ENCODE measurements at regions not wholly inside any gene's neighbourhood (a gene's known extent, or its start where the extent isn't known, plus 50 kb on each side); places are given as distances from the start of the nearest gene placed in this dataset.

DNA sequence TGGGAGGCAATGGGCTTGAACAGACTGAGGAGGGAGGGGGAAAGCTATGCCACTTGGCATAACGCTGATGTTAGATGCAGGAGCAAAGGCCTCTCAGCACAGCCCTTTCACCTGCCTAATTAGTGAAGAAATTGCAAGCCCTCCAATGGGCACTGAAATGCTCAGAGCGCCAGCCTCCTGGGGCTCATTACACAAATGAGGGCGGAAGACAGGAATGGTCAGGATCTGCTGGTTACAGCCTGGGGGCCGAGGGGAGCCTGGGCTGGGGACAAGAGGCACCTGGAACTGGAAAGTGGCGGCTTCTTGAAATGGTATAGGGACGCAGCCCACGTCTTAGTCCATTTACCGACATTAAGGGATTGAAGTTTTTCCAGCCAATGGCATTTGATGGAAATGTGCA, 50.2 kb upstream of the PLET1 start:
- Histone ChIP-seq H3K4me1 (ENCODE audit: control insufficient read depth, insufficient read depth, low read length) (no peaks in the 10 kb centered on the region), H3K9me3 (ENCODE audit: control insufficient read depth, insufficient read depth, low read length) (no peaks in the 10 kb centered on the region), H3K4me3 (ENCODE audit: low read depth, low read length) (no peak overlapping the region), H3K9ac (ENCODE audit: low read depth, low read length) (no peak overlapping the region), H3K36me3 (ENCODE audit: control insufficient read depth, insufficient read depth, low read length) (no peaks in the 10 kb centered on the region), H3K27me3 (ENCODE audit: control insufficient read depth, insufficient read depth, low read length) (0 out of 2 replicates have a peak, but pooled peaks cover 3% of the 10 kb centered on the region), H3K27ac (ENCODE audit: low read depth, low read length) (no peak overlapping the region)

DNA sequence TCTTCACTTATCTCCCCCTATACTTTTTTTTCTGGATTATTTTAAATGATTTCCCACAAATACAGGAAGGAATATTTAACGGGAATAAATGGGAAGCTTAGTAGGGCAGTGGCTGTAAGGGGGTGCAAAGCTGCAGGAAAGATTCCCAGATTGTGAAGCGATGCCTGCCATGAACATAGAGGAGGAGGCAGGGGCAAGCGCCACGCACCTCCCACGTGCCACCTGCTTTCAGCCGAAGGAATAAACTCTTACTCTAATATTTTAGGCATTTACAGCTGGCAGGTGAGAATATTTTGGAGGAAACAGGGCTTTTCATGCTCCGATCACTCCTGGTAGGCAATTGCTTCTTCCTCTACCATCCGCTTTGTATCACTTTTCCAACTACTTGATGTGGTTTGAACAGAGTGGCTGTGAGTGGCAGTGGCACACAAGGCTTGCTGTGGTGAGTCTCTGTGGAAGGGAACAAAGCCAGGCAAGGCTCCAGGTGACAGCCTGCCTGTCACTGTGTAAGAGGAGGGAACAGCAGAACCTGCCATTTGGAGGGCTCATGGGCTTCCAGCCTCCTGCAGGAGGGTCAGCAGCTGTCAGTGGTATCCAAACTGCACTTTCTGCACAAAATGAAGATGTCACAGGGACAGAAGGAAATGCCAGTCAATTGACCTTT, 54.5 kb upstream of the PLET1 start:
- H3K36me3 ChIP-seq (ENCODE audit: control insufficient read depth, insufficient read depth, low read length): no peaks in the 10 kb centered on the region
- no peak overlapping the region for H3K9ac ChIP-seq (ENCODE audit: low read depth, low read length)
- H3K4me1 ChIP-seq (ENCODE audit: control insufficient read depth, insufficient read depth, low read length): no peaks in the 10 kb centered on the region
- H3K27me3 ChIP-seq (ENCODE audit: control insufficient read depth, insufficient read depth, low read length): 0 out of 2 replicates have a peak, but pooled peaks cover 3% of the 10 kb centered on the region
- no peak overlapping the region for H3K27ac ChIP-seq (ENCODE audit: low read depth, low read length)
- H3K4me3 ChIP-seq (ENCODE audit: low read depth, low read length): no peak overlapping the region
- no peaks in the 10 kb centered on the region for H3K9me3 ChIP-seq (ENCODE audit: control insufficient read depth, insufficient read depth, low read length)

DNA sequence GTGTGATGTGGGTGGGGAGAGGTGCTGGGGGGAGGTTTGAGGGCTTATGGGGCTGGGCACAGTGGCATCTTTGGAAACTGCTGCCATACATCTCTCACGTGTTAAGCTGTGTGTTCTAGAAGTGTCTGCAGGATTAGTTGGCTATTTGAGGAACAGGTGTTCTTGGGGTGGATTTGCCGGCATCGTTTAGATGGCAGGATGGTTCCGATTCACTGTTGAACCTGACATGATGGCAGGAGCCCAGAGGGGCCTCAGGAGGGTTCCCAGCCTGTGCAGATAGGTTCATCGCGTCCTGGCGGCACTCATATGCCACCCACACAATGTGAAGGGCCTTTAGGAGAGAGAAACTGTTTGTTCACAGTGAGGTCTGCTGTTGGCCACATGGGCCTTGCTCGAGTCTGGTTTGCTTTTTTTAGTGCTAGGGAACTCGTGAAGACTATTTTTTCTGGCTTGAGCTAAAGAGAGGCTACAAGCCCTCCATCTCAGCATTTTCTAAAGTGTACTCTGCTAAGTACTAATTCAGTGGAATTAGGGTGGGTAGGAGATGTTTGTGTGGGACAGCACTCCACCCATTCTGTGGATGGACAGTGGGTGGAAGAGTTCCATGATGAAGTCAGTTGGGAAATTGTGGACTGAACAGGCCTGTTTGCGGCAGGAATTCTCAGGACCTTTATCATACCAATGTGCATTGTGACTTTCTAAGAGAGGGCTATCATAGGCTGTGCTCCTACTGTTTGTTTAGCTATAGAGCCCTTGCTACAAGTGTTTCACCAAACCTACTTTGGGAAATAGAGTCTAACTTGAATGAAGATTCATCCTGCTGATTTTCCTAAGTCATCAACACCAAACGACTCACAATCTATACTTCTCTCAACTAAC, 55.4 kb upstream of the PLET1 start:
- Histone ChIP-seq H3K4me3 (ENCODE audit: low read depth, low read length) (no peak overlapping the region), H3K27ac (ENCODE audit: low read depth, low read length) (no peak overlapping the region), H3K36me3 (ENCODE audit: control insufficient read depth, insufficient read depth, low read length) (no peaks in the 10 kb centered on the region), H3K27me3 (ENCODE audit: control insufficient read depth, insufficient read depth, low read length) (0 out of 2 replicates have a peak, but pooled peaks cover 3% of the 10 kb centered on the region), H3K9me3 (ENCODE audit: control insufficient read depth, insufficient read depth, low read length) (no peaks in the 10 kb centered on the region), H3K4me1 (ENCODE audit: control insufficient read depth, insufficient read depth, low read length) (peaks cover 6% of the 10 kb centered on the region), H3K9ac (ENCODE audit: low read depth, low read length) (no peak overlapping the region)

DNA sequence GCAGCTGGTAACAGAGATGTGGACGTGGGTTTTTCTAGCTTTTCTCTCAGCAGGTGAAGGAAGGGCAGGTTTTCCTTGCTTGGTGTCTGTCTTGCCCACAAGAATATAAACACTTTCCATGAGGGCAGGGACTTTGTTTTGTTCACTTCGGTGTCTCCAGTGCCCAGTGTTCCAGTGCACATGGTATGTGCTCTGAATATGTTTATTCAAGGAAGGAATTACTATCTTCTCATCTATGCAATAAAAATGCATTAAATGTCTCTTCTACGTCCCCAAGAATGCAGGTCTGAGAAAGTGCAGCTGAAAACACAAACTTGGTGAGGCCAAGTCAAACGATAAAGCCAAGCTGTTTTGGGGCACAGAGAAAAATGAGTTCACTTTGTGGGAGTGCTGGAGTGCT, 56.3 kb upstream of the PLET1 start:
- H3K9ac ChIP-seq (ENCODE audit: low read depth, low read length): no peak overlapping the region
- H3K36me3 ChIP-seq (ENCODE audit: control insufficient read depth, insufficient read depth, low read length): no peaks in the 10 kb centered on the region
- 0 out of 2 replicates have a peak, but pooled peaks cover 1% of the 10 kb centered on the region for H3K27me3 ChIP-seq (ENCODE audit: control insufficient read depth, insufficient read depth, low read length)
- H3K4me3 ChIP-seq (ENCODE audit: low read depth, low read length): no peak overlapping the region
- no peak overlapping the region for H3K27ac ChIP-seq (ENCODE audit: low read depth, low read length)
- H3K4me1 ChIP-seq (ENCODE audit: control insufficient read depth, insufficient read depth, low read length): peaks cover 15% of the 10 kb centered on the region
- no peaks in the 10 kb centered on the region for H3K9me3 ChIP-seq (ENCODE audit: control insufficient read depth, insufficient read depth, low read length)

DNA sequence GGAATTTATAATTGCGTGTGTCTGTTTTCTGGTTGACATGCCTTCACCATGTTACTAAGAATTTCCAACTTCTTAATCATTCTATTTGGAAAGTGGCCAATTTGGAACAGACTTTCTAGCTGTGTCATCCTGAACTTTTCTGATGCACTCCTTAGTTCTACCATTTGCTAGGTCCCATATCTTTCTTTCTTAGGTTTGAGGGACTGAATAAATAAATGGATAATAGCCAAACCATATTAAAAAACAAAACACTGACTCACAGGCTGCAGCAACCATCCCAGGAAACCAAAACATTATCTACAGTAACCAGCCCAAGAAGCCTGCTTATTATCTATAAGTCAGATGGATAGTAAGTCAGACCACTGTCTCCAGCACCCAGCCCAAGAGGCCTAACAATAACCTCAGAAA, 57.5 kb upstream of the PLET1 start:
- Histone ChIP-seq H3K4me1 (ENCODE audit: control insufficient read depth, insufficient read depth, low read length) (peaks cover 21% of the 10 kb centered on the region), H3K27me3 (ENCODE audit: control insufficient read depth, insufficient read depth, low read length) (no peaks in the 10 kb centered on the region), H3K9me3 (ENCODE audit: control insufficient read depth, insufficient read depth, low read length) (no peaks in the 10 kb centered on the region), H3K36me3 (ENCODE audit: control insufficient read depth, insufficient read depth, low read length) (no peaks in the 10 kb centered on the region), H3K27ac (ENCODE audit: low read depth, low read length) (no peak overlapping the region), H3K4me3 (ENCODE audit: low read depth, low read length) (no peak overlapping the region), H3K9ac (ENCODE audit: low read depth, low read length) (no peak overlapping the region)

DNA sequence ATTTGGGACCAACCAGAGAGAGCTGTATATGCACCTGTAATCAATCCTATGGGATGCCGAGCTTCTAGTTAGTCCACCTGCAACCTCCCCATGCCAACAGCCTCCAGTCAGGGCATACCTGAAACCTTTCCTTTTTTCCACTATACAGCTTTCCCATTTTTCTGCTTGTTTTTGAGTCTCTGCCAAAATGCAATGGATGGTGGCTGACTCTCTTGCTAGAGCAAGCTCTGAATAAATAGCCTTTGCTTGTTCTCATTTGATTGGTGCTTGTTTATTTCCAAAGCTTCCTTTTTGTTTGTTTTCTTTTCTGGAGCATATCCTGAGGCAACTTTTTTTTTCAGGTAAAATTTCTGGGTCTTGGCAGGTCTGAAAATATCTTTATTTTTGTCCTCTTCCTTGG, 58.0 kb upstream of the PLET1 start:
- no peak overlapping the region for H3K27ac ChIP-seq (ENCODE audit: low read depth, low read length)
- no peaks in the 10 kb centered on the region for H3K27me3 ChIP-seq (ENCODE audit: control insufficient read depth, insufficient read depth, low read length)
- peaks cover 21% of the 10 kb centered on the region for H3K4me1 ChIP-seq (ENCODE audit: control insufficient read depth, insufficient read depth, low read length)
- no peak overlapping the region for H3K9ac ChIP-seq (ENCODE audit: low read depth, low read length)
- H3K36me3 ChIP-seq (ENCODE audit: control insufficient read depth, insufficient read depth, low read length): no peaks in the 10 kb centered on the region
- no peak overlapping the region for H3K4me3 ChIP-seq (ENCODE audit: low read depth, low read length)
- H3K9me3 ChIP-seq (ENCODE audit: control insufficient read depth, insufficient read depth, low read length): no peaks in the 10 kb centered on the region

DNA sequence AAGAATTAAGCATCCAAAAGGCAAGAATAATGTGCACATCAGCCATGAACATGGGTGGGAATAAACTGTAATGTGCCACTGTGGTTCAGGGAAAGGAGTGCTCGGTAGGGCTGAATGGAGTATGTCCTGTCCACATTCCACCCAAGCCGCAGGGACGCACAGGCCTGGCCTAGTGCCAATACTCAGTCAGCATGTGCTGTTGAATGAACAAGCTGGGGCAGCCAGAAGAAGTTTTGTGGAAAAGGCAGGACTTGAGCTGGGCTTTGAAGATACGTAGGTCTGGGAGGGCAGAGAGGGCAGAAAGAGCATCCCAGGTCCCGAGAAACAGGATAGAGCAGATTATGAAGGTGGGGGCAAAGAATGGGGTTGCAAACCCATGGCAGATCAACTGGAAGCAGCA, 60.0 kb upstream of the PLET1 start:
- Histone ChIP-seq H3K9me3 (ENCODE audit: control insufficient read depth, insufficient read depth, low read length) (no peaks in the 10 kb centered on the region), H3K27ac (ENCODE audit: low read depth, low read length) (no peak overlapping the region), H3K9ac (ENCODE audit: low read depth, low read length) (no peak overlapping the region), H3K36me3 (ENCODE audit: control insufficient read depth, insufficient read depth, low read length) (no peaks in the 10 kb centered on the region), H3K4me1 (ENCODE audit: control insufficient read depth, insufficient read depth, low read length) (peaks cover 21% of the 10 kb centered on the region), H3K4me3 (ENCODE audit: low read depth, low read length) (no peak overlapping the region), H3K27me3 (ENCODE audit: control insufficient read depth, insufficient read depth, low read length) (no peaks in the 10 kb centered on the region)

DNA sequence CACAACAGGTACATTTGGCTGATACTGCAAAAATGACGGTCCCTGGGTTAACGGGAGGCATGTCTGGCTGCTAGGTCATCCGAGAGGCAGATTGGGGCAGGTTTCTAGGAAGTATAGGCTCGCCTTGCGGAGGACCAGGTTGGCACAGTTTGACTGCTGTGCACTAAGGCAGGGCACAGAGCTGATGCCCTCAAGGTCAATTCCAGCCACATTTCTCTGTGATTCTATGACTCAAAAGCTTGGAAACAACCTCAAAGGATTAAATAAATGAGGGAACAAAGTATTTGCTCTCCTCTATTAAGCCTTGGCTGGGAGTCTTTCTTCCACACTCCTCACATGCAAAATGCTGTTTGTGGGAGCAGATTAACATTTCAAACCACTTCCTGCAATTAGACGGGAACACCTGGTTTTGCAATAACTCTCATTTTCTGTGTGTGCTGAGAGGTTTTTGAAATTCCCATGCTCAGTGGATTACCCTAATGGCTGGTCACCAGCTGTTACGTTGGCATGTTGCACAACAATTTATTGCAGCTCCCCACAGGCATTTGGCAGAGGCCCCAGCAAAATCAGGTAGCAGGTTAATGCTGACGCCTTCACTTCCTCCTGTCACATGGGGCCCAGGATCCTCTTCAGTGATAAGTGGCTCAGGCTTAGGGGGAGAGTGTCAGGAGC, 61.0 kb upstream of the PLET1 start:
- no peaks in the 10 kb centered on the region for H3K27me3 ChIP-seq (ENCODE audit: control insufficient read depth, insufficient read depth, low read length)
- no peaks in the 10 kb centered on the region for H3K9me3 ChIP-seq (ENCODE audit: control insufficient read depth, insufficient read depth, low read length)
- peaks cover 21% of the 10 kb centered on the region for H3K4me1 ChIP-seq (ENCODE audit: control insufficient read depth, insufficient read depth, low read length)
- H3K9ac ChIP-seq (ENCODE audit: low read depth, low read length): no peak overlapping the region
- peak overlapping the region; percentile 44 for H3K27ac ChIP-seq (ENCODE audit: low read depth, low read length)
- H3K4me3 ChIP-seq (ENCODE audit: low read depth, low read length): no peak overlapping the region
- H3K36me3 ChIP-seq (ENCODE audit: control insufficient read depth, insufficient read depth, low read length): no peaks in the 10 kb centered on the region

DNA sequence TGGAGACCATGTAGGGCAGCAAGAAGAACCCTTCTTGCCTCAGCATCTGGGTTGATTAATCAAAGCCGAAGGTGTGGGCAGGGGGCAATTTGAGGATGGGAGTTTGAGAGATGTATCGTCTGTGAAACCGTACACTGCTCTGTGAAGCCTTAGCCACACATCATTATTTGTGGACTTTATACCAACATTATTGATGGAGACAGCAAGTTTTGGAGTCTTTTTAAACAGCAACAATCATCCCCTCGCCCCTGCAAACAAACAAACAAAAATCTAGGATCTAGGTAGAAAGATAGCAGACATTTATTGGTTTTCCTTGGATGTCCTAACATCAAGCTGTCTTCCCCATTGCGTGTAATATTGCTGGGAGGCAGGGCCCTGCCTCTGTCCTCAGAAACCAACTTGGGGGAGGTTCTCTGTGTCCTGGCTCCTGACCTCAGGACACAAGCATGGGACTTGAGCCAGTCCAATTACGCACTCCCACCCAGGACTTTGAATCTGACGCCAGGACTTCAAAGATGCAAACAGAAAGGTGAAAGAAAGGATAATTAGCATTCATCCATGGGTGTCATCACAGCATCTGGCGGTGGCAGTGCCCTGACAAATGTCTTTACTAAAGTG, 61.6 kb upstream of the PLET1 start:
- no peaks in the 10 kb centered on the region for H3K27me3 ChIP-seq (ENCODE audit: control insufficient read depth, insufficient read depth, low read length)
- H3K9me3 ChIP-seq (ENCODE audit: control insufficient read depth, insufficient read depth, low read length): no peaks in the 10 kb centered on the region
- H3K4me3 ChIP-seq (ENCODE audit: low read depth, low read length): no peak overlapping the region
- peaks cover 21% of the 10 kb centered on the region for H3K4me1 ChIP-seq (ENCODE audit: control insufficient read depth, insufficient read depth, low read length)
- no peak overlapping the region for H3K9ac ChIP-seq (ENCODE audit: low read depth, low read length)
- H3K27ac ChIP-seq (ENCODE audit: low read depth, low read length): no peak overlapping the region
- H3K36me3 ChIP-seq (ENCODE audit: control insufficient read depth, insufficient read depth, low read length): no peaks in the 10 kb centered on the region

DNA sequence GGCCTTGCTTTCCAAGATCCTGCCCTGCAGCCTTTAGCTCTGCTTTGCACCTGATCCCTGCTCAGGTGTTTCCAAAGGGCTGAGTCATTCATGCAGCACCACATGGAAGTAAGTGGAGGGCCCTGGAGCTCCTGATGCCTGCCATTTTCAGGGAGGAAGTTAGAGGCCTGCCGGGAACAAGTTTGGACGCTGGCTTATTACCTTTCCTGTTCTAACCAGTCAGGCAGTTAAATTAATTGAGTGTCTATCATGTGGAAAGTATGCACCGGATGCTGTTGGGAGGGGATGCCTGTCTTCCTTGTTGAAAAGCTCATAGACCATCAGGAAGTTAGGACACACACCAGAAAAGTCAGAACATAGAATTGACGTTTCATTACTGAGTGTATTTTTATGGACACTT, 73.7 kb upstream of the PLET1 start:
- Histone ChIP-seq H3K27me3 (ENCODE audit: control insufficient read depth, insufficient read depth, low read length) (no peaks in the 10 kb centered on the region), H3K36me3 (ENCODE audit: control insufficient read depth, insufficient read depth, low read length) (no peaks in the 10 kb centered on the region), H3K4me1 (ENCODE audit: control insufficient read depth, insufficient read depth, low read length) (no peaks in the 10 kb centered on the region), H3K27ac (ENCODE audit: low read depth, low read length) (no peak overlapping the region), H3K9me3 (ENCODE audit: control insufficient read depth, insufficient read depth, low read length) (no peaks in the 10 kb centered on the region), H3K9ac (ENCODE audit: low read depth, low read length) (no peak overlapping the region), H3K4me3 (ENCODE audit: low read depth, low read length) (no peak overlapping the region)
